Calu3 (cell line): ENCODE measurements at regions not wholly inside any gene's neighbourhood (a gene's known extent, or its start where the extent isn't known, plus 50 kb on each side); places are given as distances from the start of the nearest gene placed in this dataset.

ENCODE experiments used
- BruUV-seq: library from RNA; stranded (reverse); fragments of 400-500 nt; replicated peaks from 2 replicates; lab custom pipeline; 2021; lab: Mats Ljungman, UMichigan
- CTCF ChIA-PET: fragments of 300-600 bp; sonication (Branson Sonifier 250); formaldehyde crosslinking; loops from one replicate; lab custom pipeline; 2022; ENCODE audit warnings: antibody characterized with exemption; lab: Charles Lee
- DNase-seq: peaks from one replicate; pipeline ENCODE4 v3.0.0; 2022
- H3K27ac Mint-ChIP-seq: one replicate; pipeline ENCODE4 v1.8.0; 2022; ENCODE audit warnings: mixed read lengths; ENCODE audit not compliant: unreplicated experiment
- H3K27me3 Mint-ChIP-seq: one replicate; pipeline ENCODE4 v1.8.0; 2022; ENCODE audit warnings: mixed read lengths; ENCODE audit not compliant: unreplicated experiment
- H3K36me3 Mint-ChIP-seq: one replicate; pipeline ENCODE4 v1.8.0; 2022; ENCODE audit warnings: mild to moderate bottlenecking, moderate library complexity, mixed read lengths; ENCODE audit not compliant: insufficient read depth, unreplicated experiment
- H3K4me1 Mint-ChIP-seq: one replicate; pipeline ENCODE4 v1.8.0; 2022; ENCODE audit warnings: mild to moderate bottlenecking, low read depth, mixed read lengths; ENCODE audit not compliant: unreplicated experiment
- H3K4me3 Mint-ChIP-seq: one replicate; pipeline ENCODE4 v1.8.0; 2022; ENCODE audit warnings: mild to moderate bottlenecking, low read depth, moderate library complexity, mixed read lengths; ENCODE audit not compliant: unreplicated experiment
- H3K9me3 Mint-ChIP-seq: one replicate; pipeline ENCODE4 v1.8.0; 2022; ENCODE audit warnings: low read depth, mixed read lengths; ENCODE audit not compliant: unreplicated experiment
- intact Hi-C: fragments of 100-400 bp; cut with micrococcal nuclease; formaldehyde crosslinking; loops from one replicate; pipeline ENCODE4 v1.10.0; 2022; ENCODE audit not compliant: unreplicated experiment
- TF ChIP-seq, protein P1 (sequence below): fragments of 200-600 bp; IDR thresholded peaks from one replicate; pipeline ENCODE4 v1.8.0; 2022; ENCODE audit warnings: antibody characterized with exemption; ENCODE audit not compliant: unreplicated experiment

DNA sequence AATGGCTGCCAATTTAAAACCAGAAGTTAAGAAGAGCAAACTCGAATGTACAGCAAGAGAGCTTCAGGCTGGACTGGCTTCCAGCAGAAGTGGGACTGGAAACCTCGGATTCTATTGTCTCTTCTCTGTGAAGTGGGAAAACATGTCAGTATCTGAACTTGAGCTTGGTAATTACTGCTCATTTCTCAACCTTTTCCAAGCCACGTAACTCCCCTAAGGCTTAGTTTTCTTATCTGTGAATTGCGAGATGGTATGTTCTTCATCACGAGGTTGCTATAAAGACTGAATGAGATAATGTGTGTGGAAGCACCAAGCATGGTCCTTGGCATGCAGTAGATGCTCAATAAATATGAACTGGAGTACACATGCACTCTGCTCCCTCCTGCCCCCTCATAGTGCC is 259.4 kb upstream of the SPRED2 start:
- TF ChIP-seq, protein P1, sequence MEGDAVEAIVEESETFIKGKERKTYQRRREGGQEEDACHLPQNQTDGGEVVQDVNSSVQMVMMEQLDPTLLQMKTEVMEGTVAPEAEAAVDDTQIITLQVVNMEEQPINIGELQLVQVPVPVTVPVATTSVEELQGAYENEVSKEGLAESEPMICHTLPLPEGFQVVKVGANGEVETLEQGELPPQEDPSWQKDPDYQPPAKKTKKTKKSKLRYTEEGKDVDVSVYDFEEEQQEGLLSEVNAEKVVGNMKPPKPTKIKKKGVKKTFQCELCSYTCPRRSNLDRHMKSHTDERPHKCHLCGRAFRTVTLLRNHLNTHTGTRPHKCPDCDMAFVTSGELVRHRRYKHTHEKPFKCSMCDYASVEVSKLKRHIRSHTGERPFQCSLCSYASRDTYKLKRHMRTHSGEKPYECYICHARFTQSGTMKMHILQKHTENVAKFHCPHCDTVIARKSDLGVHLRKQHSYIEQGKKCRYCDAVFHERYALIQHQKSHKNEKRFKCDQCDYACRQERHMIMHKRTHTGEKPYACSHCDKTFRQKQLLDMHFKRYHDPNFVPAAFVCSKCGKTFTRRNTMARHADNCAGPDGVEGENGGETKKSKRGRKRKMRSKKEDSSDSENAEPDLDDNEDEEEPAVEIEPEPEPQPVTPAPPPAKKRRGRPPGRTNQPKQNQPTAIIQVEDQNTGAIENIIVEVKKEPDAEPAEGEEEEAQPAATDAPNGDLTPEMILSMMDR = no peak
- Mint-ChIP-seq H3K27me3 (peaks cover 24% of the 10 kb centered on the region), H3K4me1 (no peaks in the 10 kb centered on the region), H3K9me3 (no peaks in the 10 kb centered on the region), H3K36me3 (no peaks in the 10 kb centered on the region), H3K4me3 (no peak overlapping the region), H3K27ac (no peak overlapping the region)
- no peak for DNase-seq
- CTCF ChIA-PET = no interaction called here
- BruUV-seq = no TSS peak
- intact Hi-C loops = no loop called here

DNA sequence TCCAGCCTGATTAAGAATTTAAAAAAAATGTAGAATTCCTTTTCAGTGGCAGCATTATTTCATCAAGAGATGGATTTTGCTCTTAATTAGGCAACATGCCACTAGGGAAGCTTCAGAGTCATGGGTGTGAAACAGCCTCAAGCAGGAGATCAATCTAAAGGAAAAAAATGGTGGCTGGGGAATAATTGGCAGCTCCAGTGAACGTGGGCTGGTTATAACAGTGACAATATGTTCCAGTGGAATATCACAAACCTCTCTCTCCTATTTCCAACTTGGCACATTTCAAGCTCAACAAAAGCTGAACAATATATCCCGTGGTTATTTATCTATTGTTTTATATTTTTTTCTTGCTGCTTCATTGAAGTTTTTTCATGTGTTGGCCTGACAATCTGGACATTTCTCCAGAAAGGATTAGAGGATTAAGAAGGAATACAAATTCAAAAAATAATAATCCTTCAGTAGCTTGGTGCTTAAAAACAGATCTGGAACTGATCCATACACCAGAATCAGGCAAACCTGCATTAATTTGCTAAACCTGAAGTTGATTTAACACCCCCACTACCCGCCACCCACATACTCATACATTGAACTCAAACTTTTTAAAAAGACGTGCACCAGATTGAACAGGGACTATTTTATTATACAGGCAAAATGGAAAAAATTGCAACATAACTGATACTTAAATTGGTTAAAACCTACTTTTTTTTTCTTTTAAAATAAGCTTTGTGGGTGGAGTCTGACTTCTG is 255.9 kb upstream of the SPRED2 start:
- DNase-seq = no peak
- Mint-ChIP-seq H3K27ac (no peak overlapping the region), H3K4me1 (no peaks in the 10 kb centered on the region), H3K36me3 (no peaks in the 10 kb centered on the region), H3K4me3 (no peak overlapping the region), H3K27me3 (peaks cover 6% of the 10 kb centered on the region), H3K9me3 (no peaks in the 10 kb centered on the region)
- intact Hi-C loops = loop anchor here (5.0 kb wide), 1 partner anchor 114 kb away; no protein-coding TSS in a partner anchor
- no TSS peak for BruUV-seq
- TF ChIP-seq, protein P1 = no peak
- CTCF ChIA-PET = no interaction called here

DNA sequence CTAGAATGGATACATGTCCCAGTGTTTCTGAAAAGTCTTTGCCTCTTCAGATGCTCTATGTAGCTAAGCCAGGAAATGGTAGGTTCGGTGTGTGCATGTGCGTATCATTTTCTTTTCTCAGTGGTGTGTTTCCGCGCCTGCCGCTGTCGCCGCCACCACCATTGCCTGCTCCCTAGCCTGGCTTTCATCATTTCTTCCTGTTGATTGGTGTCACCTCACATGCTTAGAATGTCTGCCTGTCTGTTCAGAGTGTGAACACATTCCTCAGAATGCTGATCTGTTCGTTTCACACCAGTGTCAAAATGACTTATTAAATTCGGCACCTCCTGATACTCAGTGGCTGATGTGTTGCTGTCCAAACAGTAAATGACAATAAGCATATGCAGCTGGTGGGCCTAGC is 255.2 kb upstream of the SPRED2 start:
- no peaks in the 10 kb centered on the region for H3K4me1 Mint-ChIP-seq
- DNase-seq = no peak
- no peaks in the 10 kb centered on the region for H3K9me3 Mint-ChIP-seq
- intact Hi-C loops = loop anchor here (5.0 kb wide), 1 partner anchor 115 kb away; no protein-coding TSS in a partner anchor
- no TSS peak for BruUV-seq
- no peak overlapping the region for H3K27ac Mint-ChIP-seq
- TF ChIP-seq, protein P1 = no peak
- H3K27me3 Mint-ChIP-seq = no peaks in the 10 kb centered on the region
- no peaks in the 10 kb centered on the region for H3K36me3 Mint-ChIP-seq
- CTCF ChIA-PET = interaction anchor here (0.7 kb wide), 1 partner anchor 114 kb away, joined by 3 read pairs; no protein-coding TSS in a partner anchor
- no peak overlapping the region for H3K4me3 Mint-ChIP-seq

DNA sequence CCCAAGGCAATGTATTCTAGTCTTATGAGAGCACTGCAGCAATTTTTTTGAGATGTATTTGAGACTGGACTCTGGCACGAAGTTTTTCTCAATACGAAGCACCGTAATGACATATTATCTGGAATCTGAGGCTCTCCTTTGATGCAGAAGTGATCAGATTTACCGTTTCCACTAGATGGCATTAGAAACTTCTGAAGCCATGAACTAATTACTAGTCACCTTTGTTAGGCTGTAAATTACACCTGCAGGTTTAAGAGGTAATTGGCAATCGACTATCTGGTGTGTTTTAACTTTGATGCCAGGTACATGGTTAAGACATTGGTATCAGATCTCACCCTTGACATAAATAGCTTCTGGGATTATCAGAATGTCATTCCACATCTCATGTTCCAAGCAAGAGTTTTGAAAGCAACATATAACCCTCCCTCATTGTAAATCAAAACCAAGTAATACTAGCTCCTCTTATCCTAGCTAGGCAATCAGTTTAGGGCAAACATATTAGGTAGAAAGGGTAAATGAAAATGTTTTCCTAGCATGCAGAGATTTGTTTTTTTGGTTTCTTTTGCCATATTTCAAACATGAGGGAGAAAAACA is 254.6 kb upstream of the SPRED2 start:
- Mint-ChIP-seq H3K27ac (no peak overlapping the region), H3K27me3 (no peaks in the 10 kb centered on the region), H3K36me3 (no peaks in the 10 kb centered on the region), H3K4me1 (no peaks in the 10 kb centered on the region), H3K9me3 (no peaks in the 10 kb centered on the region), H3K4me3 (no peak overlapping the region)
- no TSS peak for BruUV-seq
- CTCF ChIA-PET = interaction anchor here (0.7 kb wide), 1 partner anchor 114 kb away, joined by 3 read pairs; no protein-coding TSS in a partner anchor
- intact Hi-C loops = loop anchor here (5.0 kb wide), 1 partner anchor 115 kb away; no protein-coding TSS in a partner anchor
- TF ChIP-seq, protein P1 = no peak
- DNase-seq = no peak
